SK-N-SH treated with all-trans-retinoic acid at 6 μM for 48 hours (cell line): ENCODE measurements at regions not wholly inside any gene's neighbourhood (a gene's known extent, or its start where the extent isn't known, plus 50 kb on each side); places are given as distances from the start of the nearest gene placed in this dataset.

ENCODE experiments used
- ARNTL ChIP-seq: fragments of 450-650 bp; formaldehyde crosslinking; IDR thresholded peaks from 2 replicates; pipeline ENCODE4 v1.5.0; 2020; ENCODE audit warnings: low read depth, mild to moderate bottlenecking, moderate library complexity, borderline replicate concordance
- ESRRG ChIP-seq: fragments of 250-450 bp; sonication (Bioruptor Pico); IDR thresholded peaks from 2 replicates; pipeline ENCODE4 v1.6.1; 2021; ENCODE audit warnings: mild to moderate bottlenecking
- GLIS3 ChIP-seq: fragments of 250-450 bp; sonication (Bioruptor Pico); IDR thresholded peaks from 2 replicates; pipeline ENCODE4 v1.5.0; 2020; ENCODE audit warnings: mild to moderate bottlenecking, moderate library complexity
- OSR1 ChIP-seq: fragments of 250-450 bp; sonication (Bioruptor Pico); IDR thresholded peaks from 2 replicates; pipeline ENCODE4 v1.8.0; 2022; ENCODE audit warnings: moderate library complexity, mild to moderate bottlenecking, inconsistent platforms
- PPARA ChIP-seq: fragments of 250-450 bp; sonication (Bioruptor Pico); IDR thresholded peaks from 2 replicates; pipeline ENCODE4 v1.5.0; 2020; ENCODE audit warnings: mild to moderate bottlenecking, borderline replicate concordance
- TCF4 ChIP-seq: fragments of 250-450 bp; sonication (Bioruptor Pico); IDR thresholded peaks from 2 replicates; pipeline ENCODE4 v1.8.0; 2021; ENCODE audit warnings: mild to moderate bottlenecking, moderate library complexity, borderline replicate concordance
- ZC3H10 ChIP-seq: fragments of 250-450 bp; sonication (Bioruptor Pico); IDR thresholded peaks from 2 replicates; pipeline ENCODE4 v1.5.1; 2021; ENCODE audit warnings: mild to moderate bottlenecking, moderate library complexity
- ZFP30 ChIP-seq: fragments of 450-650 bp; formaldehyde crosslinking; IDR thresholded peaks from 2 replicates; pipeline ENCODE4 v1.5.0; 2022; ENCODE audit warnings: mild to moderate bottlenecking, moderate library complexity
- ZNF70 ChIP-seq: fragments of 450-650 bp; formaldehyde crosslinking; IDR thresholded peaks from 2 replicates; pipeline ENCODE4 v1.5.0; 2020; ENCODE audit warnings: mild to moderate bottlenecking, moderate library complexity
- ZNF8 ChIP-seq: fragments of 450-650 bp; formaldehyde crosslinking; IDR thresholded peaks from 2 replicates; pipeline ENCODE4 v1.5.0; 2020; ENCODE audit warnings: mild to moderate bottlenecking, moderate library complexity
- TF ChIP-seq, protein P1 (sequence below): fragments of 250-450 bp; sonication (Bioruptor Pico); IDR thresholded peaks from 2 replicates; pipeline ENCODE4 v1.8.0; 2020; ENCODE audit warnings: mild to moderate bottlenecking, moderate library complexity, borderline replicate concordance
- TF ChIP-seq, protein P2 (sequence below): fragments of 250-450 bp; sonication (Bioruptor Pico); IDR thresholded peaks from 2 replicates; pipeline ENCODE4 v1.5.1; 2021; ENCODE audit warnings: mild to moderate bottlenecking, moderate library complexity
- TF ChIP-seq, protein P3 (sequence below): fragments of 250-450 bp; sonication (Bioruptor Pico); IDR thresholded peaks from 2 replicates; pipeline ENCODE4 v1.5.1; 2020; ENCODE audit warnings: low read depth, mild to moderate bottlenecking, moderate library complexity

DNA sequence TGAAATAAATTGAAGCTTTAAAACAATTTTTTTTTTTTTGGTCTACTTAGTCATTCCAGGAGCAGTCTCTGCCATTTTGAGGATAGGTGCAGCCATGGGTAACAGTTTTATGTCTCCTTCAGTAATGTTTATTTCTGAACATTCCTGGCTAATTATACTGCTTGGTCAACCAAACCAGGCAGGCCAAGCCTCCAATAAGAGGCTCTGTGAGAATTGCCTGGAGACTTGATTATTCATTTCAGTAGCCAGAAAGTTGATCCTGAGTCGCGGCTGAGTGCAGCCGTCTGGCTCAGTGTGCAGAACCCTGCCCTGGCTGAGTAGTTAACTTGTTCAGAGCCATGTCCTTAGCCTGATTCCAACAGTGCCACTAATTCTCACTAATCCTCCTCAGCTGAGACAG, 364.0 kb upstream of the FAT3 start:
- TF ChIP-seq OSR1 (CRISPR knock-in tag) (no peak), ARNTL (CRISPR knock-in tag) (no peak), ZFP30 (CRISPR knock-in tag) (no peak), GLIS3 (no peak), ESRRG (CRISPR knock-in tag) (no peak), PPARA (CRISPR knock-in tag) (no peak), ZC3H10 (CRISPR knock-in tag) (no peak), TCF4 (CRISPR knock-in tag) (no peak), ZNF8 (CRISPR knock-in tag) (no peak), ZNF70 (CRISPR knock-in tag) (no peak)
- TF ChIP-seq, protein P1, sequence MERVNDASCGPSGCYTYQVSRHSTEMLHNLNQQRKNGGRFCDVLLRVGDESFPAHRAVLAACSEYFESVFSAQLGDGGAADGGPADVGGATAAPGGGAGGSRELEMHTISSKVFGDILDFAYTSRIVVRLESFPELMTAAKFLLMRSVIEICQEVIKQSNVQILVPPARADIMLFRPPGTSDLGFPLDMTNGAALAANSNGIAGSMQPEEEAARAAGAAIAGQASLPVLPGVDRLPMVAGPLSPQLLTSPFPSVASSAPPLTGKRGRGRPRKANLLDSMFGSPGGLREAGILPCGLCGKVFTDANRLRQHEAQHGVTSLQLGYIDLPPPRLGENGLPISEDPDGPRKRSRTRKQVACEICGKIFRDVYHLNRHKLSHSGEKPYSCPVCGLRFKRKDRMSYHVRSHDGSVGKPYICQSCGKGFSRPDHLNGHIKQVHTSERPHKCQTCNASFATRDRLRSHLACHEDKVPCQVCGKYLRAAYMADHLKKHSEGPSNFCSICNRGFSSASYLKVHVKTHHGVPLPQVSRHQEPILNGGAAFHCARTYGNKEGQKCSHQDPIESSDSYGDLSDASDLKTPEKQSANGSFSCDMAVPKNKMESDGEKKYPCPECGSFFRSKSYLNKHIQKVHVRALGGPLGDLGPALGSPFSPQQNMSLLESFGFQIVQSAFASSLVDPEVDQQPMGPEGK = no peak
- TF ChIP-seq, protein P2, sequence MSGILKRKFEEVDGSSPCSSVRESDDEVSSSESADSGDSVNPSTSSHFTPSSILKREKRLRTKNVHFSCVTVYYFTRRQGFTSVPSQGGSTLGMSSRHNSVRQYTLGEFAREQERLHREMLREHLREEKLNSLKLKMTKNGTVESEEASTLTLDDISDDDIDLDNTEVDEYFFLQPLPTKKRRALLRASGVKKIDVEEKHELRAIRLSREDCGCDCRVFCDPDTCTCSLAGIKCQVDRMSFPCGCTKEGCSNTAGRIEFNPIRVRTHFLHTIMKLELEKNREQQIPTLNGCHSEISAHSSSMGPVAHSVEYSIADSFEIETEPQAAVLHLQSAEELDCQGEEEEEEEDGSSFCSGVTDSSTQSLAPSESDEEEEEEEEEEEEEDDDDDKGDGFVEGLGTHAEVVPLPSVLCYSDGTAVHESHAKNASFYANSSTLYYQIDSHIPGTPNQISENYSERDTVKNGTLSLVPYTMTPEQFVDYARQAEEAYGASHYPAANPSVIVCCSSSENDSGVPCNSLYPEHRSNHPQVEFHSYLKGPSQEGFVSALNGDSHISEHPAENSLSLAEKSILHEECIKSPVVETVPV (CRISPR knock-in tag) = no peak
- TF ChIP-seq, protein P3, sequence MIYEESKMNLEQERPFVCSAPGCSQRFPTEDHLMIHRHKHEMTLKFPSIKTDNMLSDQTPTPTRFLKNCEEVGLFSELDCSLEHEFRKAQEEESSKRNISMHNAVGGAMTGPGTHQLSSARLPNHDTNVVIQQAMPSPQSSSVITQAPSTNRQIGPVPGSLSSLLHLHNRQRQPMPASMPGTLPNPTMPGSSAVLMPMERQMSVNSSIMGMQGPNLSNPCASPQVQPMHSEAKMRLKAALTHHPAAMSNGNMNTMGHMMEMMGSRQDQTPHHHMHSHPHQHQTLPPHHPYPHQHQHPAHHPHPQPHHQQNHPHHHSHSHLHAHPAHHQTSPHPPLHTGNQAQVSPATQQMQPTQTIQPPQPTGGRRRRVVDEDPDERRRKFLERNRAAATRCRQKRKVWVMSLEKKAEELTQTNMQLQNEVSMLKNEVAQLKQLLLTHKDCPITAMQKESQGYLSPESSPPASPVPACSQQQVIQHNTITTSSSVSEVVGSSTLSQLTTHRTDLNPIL (CRISPR knock-in tag) = no peak
